ENCODE measurements at regions not wholly inside any gene's neighbourhood (a gene's known extent, or its start where the extent isn't known, plus 50 kb on each side); places are given as distances from the start of the nearest gene placed in this dataset.

DNA sequence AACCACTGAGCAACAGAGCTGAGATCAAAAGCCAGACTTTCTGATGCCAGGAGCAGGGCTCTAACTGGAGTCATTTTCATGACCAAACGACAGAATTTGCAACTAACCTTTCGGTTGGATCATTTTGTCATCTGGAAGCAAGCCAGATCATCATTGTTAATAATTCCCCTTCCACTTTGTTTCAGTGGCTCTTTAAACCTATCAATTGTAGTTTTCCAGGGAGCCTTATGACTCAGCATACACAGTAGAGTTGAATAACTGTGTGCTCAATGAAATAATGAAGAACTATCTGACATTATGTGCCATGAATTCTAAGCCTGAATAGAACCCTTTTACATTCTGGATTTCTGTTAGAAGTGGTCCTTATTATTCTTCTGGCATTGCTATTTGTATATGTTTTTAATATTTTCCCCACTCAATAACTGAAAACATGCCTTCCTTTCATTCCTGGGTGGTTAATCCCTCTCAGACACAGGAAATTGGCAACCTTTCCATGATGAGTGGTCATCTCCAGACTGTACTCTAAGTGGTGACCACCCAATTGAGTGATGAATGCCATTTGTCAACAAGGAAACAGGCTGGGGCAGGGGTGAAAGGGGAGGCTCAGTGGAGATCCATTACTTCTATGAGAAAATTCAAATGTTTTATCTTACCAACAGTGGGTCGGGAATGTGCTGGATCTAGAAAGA, 431.8 kb downstream of the BCOR start:
- WGBS, 2 experiments (ENCODE audit: extremely low coverage in 2 of 2, insufficient read length in 1 of 2), result 17% methylated on average over 1 of the region's 3 CpGs; no CpG with 5 or more reads in 1 of the 2 experiments
- intact Hi-C loops (cut with micrococcal nuclease), result no loop called here
- H3K4me3 ChIP-seq (ENCODE audit: insufficient read depth, low read depth, low read length), result no peak overlapping the region
- no peak overlapping the region for H2AFZ ChIP-seq (replicated peaks; ENCODE audit: low read length, poor library complexity)
- H3K18ac ChIP-seq (ENCODE audit: low read depth, low read length), result no peak overlapping the region
- ChIA-PET CTCF (no interaction called here), POLR2A (ENCODE audit: unreplicated experiment) (no interaction called here)
- dilution Hi-C loops (cut with HindIII; ENCODE audit: low sequenced_read_pairs, unreplicated experiment), result no loop called here
- H3K14ac ChIP-seq (replicated peaks; ENCODE audit: low read depth, low read length), result no peak overlapping the region
- H3K23ac ChIP-seq (ENCODE audit: low read depth, low read length), result no peak overlapping the region
- in situ Hi-C loops (cut with MboI; ENCODE audit: low sequenced_read_pairs), result no loop called here
- H3K9ac ChIP-seq (ENCODE audit: low read depth, low read length), result no peak overlapping the region
- no peak overlapping the region for H2BK120ac ChIP-seq (ENCODE audit: low read depth, low read length)
- no peaks in the 10 kb centered on the region for H3K9me1 ChIP-seq (ENCODE audit: insufficient read depth, low read length)
- no peak overlapping the region for H4K8ac ChIP-seq (ENCODE audit: low read depth in 2 of 2, low read length in 2 of 2)
- no peak overlapping the region for H4K91ac ChIP-seq (ENCODE audit: insufficient read depth, low read depth, low read length)
- ATAC-seq (ENCODE audit: low read depth), result no peak
- no peak overlapping the region for H2BK15ac ChIP-seq (ENCODE audit: low read depth, low read length)
- H3K27ac ChIP-seq (ENCODE audit: insufficient read depth, low read length), result no peak overlapping the region
- no peak overlapping the region for H3K4me2 ChIP-seq (ENCODE audit: low read depth, low read length)
- no peaks in the 10 kb centered on the region for H3K4me1 ChIP-seq (ENCODE audit: control insufficient read depth, insufficient read depth, low read length)
- no peak overlapping the region for H2BK5ac ChIP-seq (ENCODE audit: low read depth, low read length, poor library complexity, severe bottlenecking)
- peaks cover 12% of the 10 kb centered on the region for H3K27me3 ChIP-seq (ENCODE audit: control insufficient read depth, insufficient read depth, low read length)
- H4K5ac ChIP-seq (ENCODE audit: low read depth, low read length), result no peak overlapping the region
- peak; percentile 15 for DNase-seq
- H3K9me3 ChIP-seq (ENCODE audit: control insufficient read depth, insufficient read depth, low read length), result no peaks in the 10 kb centered on the region
- no peak overlapping the region for H2BK20ac ChIP-seq (ENCODE audit: low read depth, low read length)
- TF ChIP-seq NFE2L2 (IDR thresholded peaks at IDR 0.05; ENCODE audit: low read depth, low read length) (no peak), RAD21 (IDR thresholded peaks at IDR 0.05; ENCODE audit: low read length) (no peak), RFX5 (IDR thresholded peaks at IDR 0.05; ENCODE audit: low read depth, low read length) (no peak), FOS (IDR thresholded peaks at IDR 0.05; ENCODE audit: low read depth, low read length) (no peak), MAZ (IDR thresholded peaks at IDR 0.05; ENCODE audit: borderline replicate concordance, low read depth, low read length) (no peak), CHD1 (IDR thresholded peaks at IDR 0.05; ENCODE audit: low read depth, low read length) (no peak)
- no peak overlapping the region for H3K56ac ChIP-seq (ENCODE audit: extremely low read depth, insufficient read depth, low read length)
- H3K79me1 ChIP-seq (ENCODE audit: low read depth in 1 of 2, low read length in 2 of 2), result no peaks in the 10 kb centered on the region
- H3K4ac ChIP-seq (ENCODE audit: low read depth, low read length), result no peak overlapping the region
- no peak overlapping the region for H2AK5ac ChIP-seq (ENCODE audit: low read depth, low read length)
- no peaks in the 10 kb centered on the region for H3K36me3 ChIP-seq (ENCODE audit: control insufficient read depth, insufficient read depth, low read length)
- no TSS peak for BruUV-seq (replicated peaks)
- no peaks in the 10 kb centered on the region for H4K20me1 ChIP-seq (ENCODE audit: insufficient read depth, low read length)
- H2AK9ac ChIP-seq (replicated peaks; ENCODE audit: low read depth, low read length, poor library complexity), result no peak overlapping the region

Data from IMR-90 (cell line).